HepG2 (cell line): ENCODE measurements at regions not wholly inside any gene's neighbourhood (a gene's known extent, or its start where the extent isn't known, plus 50 kb on each side); places are given as distances from the start of the nearest gene placed in this dataset.

Source experiments
- CTCF ChIP-seq: sonication (generic); formaldehyde crosslinking; IDR thresholded peaks from 2 replicates; pipeline ENCODE4 v1.5.0; 2020; ENCODE audit warnings: mild to moderate bottlenecking, missing genetic modification reagents, moderate library complexity
- MLLT10 ChIP-seq: sonication (generic); formaldehyde crosslinking; IDR thresholded peaks from 2 replicates; pipeline ENCODE4 v1.4.0; 2020; ENCODE audit warnings: missing genetic modification reagents
- NR2C2 ChIP-seq: sonication (generic); formaldehyde crosslinking; IDR thresholded peaks from 2 replicates; pipeline ENCODE4 v1.4.0; 2020; ENCODE audit warnings: missing genetic modification reagents, mild to moderate bottlenecking, moderate library complexity, borderline replicate concordance
- RAD21 ChIP-seq: fragments of 450-650 bp; formaldehyde crosslinking; IDR thresholded peaks from 2 replicates; pipeline ENCODE4 v1.5.0; 2020; ENCODE audit warnings: mild to moderate bottlenecking

- TF ChIP-seq CTCF (peak; percentile 47), NR2C2 (CRISPR knock-in tag) (no peak), MLLT10 (CRISPR knock-in tag) (no peak), RAD21 (CRISPR knock-in tag) (no peak)
Observed at GRCh38 chr16:8194794-8195193, 395.5 kb downstream of the TMEM114 start.
